Dendritic cell treated with granulocyte-macrophage colony-stimulating factor and Interleukin-4, amounts not matched to agents 40 ng/mL and 50 ng/mL, for 4 days (primary cell): ENCODE measurements at regions not wholly inside any gene's neighbourhood (a gene's known extent, or its start where the extent isn't known, plus 50 kb on each side); places are given as distances from the start of the nearest gene placed in this dataset.
"Not testable (repeated sequence)": the region's sequence is repeated elsewhere in the genome, so short reads cannot be mapped to it uniquely, and the experiment has no call there.

Source experiments
- H3K27ac Mint-ChIP-seq: one replicate; pipeline ENCODE4 v1.8.0; 2022; ENCODE audit warnings: mild to moderate bottlenecking, mixed read lengths
- H3K27me3 Mint-ChIP-seq: one replicate; pipeline ENCODE4 v1.8.0; 2022; ENCODE audit warnings: mild to moderate bottlenecking, mixed read lengths
- H3K36me3 Mint-ChIP-seq: one replicate; pipeline ENCODE4 v1.8.0; 2022; ENCODE audit warnings: low read depth, mixed read lengths
- H3K4me1 Mint-ChIP-seq: one replicate; pipeline ENCODE4 v1.8.0; 2022; ENCODE audit warnings: low read depth, mixed read lengths
- H3K4me3 Mint-ChIP-seq: one replicate; pipeline ENCODE4 v1.8.0; 2022; ENCODE audit warnings: mild to moderate bottlenecking, moderate library complexity, mixed read lengths
- H3K9me3 Mint-ChIP-seq: one replicate; pipeline ENCODE4 v1.8.0; 2022; ENCODE audit warnings: mixed read lengths
- intact Hi-C: fragments of 100-400 bp; cut with micrococcal nuclease; formaldehyde crosslinking; loops from one replicate; pipeline ENCODE4 v1.15.0; 2022

GRCh38 chr16:29177203-29177887 is 192.5 kb downstream of the LAT start:
- H3K4me1 Mint-ChIP-seq = peaks cover 85% of the 10 kb centered on the region
- H3K36me3 Mint-ChIP-seq = peaks cover 53% of the 10 kb centered on the region
- intact Hi-C loops = loop anchor here (10.0 kb wide), 1 partner anchor 63 kb away; no protein-coding TSS in a partner anchor
- H3K4me3 Mint-ChIP-seq, H3K27ac Mint-ChIP-seq, H3K9me3 Mint-ChIP-seq: not testable (repeated sequence)
- H3K27me3 Mint-ChIP-seq = peaks cover 83% of the 10 kb centered on the region

DNA sequence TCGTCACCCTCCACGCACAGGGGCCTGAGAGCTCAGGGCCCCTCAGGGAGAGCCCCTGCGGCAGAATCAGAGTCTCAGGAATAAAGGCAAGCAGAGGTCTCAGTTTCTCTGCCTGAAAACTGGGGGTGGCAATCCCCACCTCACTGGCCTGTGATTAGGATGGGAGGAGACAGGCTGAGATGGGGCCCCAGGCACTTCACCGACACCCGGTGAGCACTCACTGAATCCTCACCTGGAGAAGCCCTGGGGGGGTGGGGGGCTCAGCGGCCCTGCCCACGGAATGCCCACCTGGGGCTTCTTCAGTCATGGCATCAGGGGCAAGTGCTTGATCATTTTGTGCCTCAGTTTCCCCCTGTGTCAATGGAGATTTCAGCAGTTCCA is 192.0 kb downstream of the LAT start:
- intact Hi-C loops = loop anchor here (10.0 kb wide), 1 partner anchor 62 kb away; no protein-coding TSS in a partner anchor
- Mint-ChIP-seq H3K36me3 (peaks cover 53% of the 10 kb centered on the region), H3K4me1 (peaks cover 85% of the 10 kb centered on the region), H3K27me3 (peaks cover 82% of the 10 kb centered on the region), H3K9me3 (peaks cover 14% of the 10 kb centered on the region)
- not testable (repeated sequence) for H3K4me3 Mint-ChIP-seq, H3K27ac Mint-ChIP-seq

DNA sequence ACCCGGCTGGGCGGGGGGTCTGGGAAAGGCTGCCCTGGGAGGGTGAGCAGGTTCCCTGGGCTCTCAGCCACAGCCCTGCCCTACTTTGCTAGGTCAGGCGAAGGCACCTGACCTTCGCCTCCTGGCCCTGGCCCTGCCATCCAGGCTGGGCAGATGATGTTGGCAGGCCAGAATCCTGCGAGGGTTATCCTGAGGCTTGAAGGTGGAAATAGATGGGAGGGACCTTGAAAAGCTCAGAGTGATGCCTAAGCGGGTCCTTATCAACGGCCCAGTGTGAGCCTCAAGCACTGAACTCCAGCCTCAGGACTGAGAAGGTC is 191.3 kb downstream of the LAT start:
- H3K27me3 Mint-ChIP-seq = peaks cover 77% of the 10 kb centered on the region
- H3K4me3 Mint-ChIP-seq = not testable (repeated sequence)

GRCh38 chr16:29175411-29176153 is 190.7 kb downstream of the LAT start:
- H3K4me1 Mint-ChIP-seq = peaks cover 84% of the 10 kb centered on the region
- H3K27ac Mint-ChIP-seq, H3K4me3 Mint-ChIP-seq: not testable (repeated sequence)
- intact Hi-C loops = loop anchor here (10.0 kb wide), 1 partner anchor 61 kb away; no protein-coding TSS in a partner anchor
- peaks cover 17% of the 10 kb centered on the region for H3K9me3 Mint-ChIP-seq
- peaks cover 51% of the 10 kb centered on the region for H3K36me3 Mint-ChIP-seq
- H3K27me3 Mint-ChIP-seq = peaks cover 77% of the 10 kb centered on the region

More for the DNA sequence above, 191.3 kb downstream of the LAT start:
- Mint-ChIP-seq H3K36me3 (peaks cover 51% of the 10 kb centered on the region), H3K9me3 (peaks cover 17% of the 10 kb centered on the region), H3K4me1 (peaks cover 84% of the 10 kb centered on the region)
- not testable (repeated sequence) for H3K27ac Mint-ChIP-seq
- intact Hi-C loops = loop anchor here (10.0 kb wide), 1 partner anchor 61 kb away; no protein-coding TSS in a partner anchor

DNA sequence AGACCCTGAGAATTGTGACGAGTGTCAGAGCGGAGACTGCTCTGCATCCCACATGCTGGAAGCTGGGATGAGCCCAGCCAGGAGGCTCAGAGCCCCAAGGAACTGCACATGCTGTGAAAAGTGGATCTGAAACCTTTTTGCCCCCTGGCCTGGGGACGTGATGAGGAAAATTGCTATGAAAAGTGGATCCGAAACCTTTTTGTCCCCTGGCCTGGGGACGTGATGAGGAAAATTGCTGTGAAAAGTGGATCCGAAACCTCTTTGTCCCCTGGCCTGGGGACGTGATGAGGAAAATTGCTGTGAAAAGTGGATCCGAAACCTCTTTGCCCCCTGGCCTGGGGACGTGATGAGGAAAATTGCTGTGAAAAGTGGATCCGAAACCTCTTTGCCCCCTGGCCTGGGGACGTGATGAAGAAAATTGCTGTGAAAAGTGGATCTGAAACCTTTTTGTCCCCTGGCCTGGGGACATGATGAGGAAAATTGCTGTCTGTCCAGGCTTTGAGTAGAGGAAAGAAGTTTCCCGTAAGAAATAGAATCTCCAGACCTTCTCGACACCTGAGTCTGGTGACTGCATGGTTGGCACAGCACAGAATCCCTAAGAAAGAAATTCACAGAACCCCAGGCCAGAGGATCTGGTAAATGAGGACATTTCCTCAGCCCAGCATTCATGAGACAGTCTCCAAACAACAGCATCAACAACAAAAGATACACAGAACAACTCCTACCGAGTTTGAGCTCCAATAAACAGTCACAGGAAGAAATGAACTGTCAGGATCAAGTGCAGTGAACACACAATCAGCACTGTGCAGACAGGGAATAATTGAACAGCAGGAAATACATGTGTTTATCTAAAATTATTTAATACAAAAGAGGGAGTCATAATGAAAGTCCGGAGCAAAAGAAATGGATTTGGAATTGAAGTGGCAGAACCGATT is 188.8 kb downstream of the LAT start:
- intact Hi-C loops = loop anchor here (2.0 to 10.0 kb wide), 2 partner anchors 15 to 59 kb away; no protein-coding TSS in a partner anchor
- peak overlapping the region; percentile 40 for H3K4me3 Mint-ChIP-seq
- H3K4me1 Mint-ChIP-seq = peaks cover 86% of the 10 kb centered on the region
- peaks cover 78% of the 10 kb centered on the region for H3K27me3 Mint-ChIP-seq
- H3K36me3 Mint-ChIP-seq = peaks cover 59% of the 10 kb centered on the region
- peak overlapping the region; percentile 79 for H3K27ac Mint-ChIP-seq
- peaks cover 17% of the 10 kb centered on the region for H3K9me3 Mint-ChIP-seq

DNA sequence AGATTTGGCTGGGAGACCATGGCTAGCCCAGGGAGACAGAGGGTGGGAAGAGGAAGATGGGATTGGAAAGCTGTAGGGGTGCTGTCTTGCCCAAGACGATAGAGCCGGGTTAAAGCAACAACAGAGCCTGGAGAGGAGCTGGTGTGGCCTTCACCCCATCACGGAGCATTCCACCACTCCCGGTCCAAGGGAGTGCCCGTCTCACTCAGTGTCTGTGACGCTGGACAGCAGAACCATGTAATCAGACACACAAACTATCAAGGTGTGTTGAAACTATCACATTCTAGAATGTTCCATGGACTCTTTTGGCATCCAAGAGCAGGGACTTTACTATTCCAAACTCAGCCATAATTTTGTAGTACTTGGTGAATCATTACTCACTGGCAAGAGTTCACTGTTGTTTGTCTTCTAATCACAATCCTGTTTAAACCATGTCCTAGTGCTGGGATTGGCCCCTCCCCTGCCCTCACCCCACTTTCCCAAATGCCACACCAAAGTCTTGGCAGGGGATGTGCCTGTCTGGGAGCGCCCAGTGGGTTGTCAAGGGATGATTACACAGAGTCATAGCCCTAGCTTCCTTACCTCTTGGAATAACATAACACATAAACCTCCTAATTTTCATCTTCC is 187.4 kb downstream of the LAT start:
- H3K27me3 Mint-ChIP-seq = peaks cover 78% of the 10 kb centered on the region
- peaks cover 65% of the 10 kb centered on the region for H3K36me3 Mint-ChIP-seq
- intact Hi-C loops = loop anchor here (2.0 to 10.0 kb wide), 2 partner anchors 13 to 57 kb away; no protein-coding TSS in a partner anchor
- H3K4me3 Mint-ChIP-seq, H3K27ac Mint-ChIP-seq: not testable (repeated sequence)
- H3K4me1 Mint-ChIP-seq = peaks cover 76% of the 10 kb centered on the region
- peaks cover 17% of the 10 kb centered on the region for H3K9me3 Mint-ChIP-seq

DNA sequence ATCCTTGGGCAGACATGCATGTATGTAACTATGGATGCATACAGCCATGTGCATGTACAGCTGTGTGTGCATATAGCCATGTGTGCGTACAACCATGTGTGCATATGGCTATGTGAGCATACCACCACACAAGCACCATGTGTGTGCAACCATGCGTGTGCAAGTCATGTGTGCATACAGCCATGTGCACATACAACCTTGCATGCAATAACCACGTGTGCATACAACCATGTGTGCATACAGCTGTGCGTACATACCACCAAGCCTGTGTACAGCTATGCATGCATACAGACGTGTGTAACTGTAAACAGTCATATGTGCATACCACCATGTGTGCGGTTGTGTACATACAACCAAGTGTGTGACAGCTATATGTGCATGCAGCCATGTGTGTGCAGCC is 186.4 kb downstream of the LAT start:
- intact Hi-C loops = loop anchor here (10.0 kb wide), 1 partner anchor 56 kb away; no protein-coding TSS in a partner anchor
- H3K36me3 Mint-ChIP-seq = peaks cover 65% of the 10 kb centered on the region
- peaks cover 17% of the 10 kb centered on the region for H3K9me3 Mint-ChIP-seq
- not testable (repeated sequence) for H3K27ac Mint-ChIP-seq, H3K4me3 Mint-ChIP-seq
- H3K4me1 Mint-ChIP-seq = peaks cover 74% of the 10 kb centered on the region
- H3K27me3 Mint-ChIP-seq = peaks cover 81% of the 10 kb centered on the region

DNA sequence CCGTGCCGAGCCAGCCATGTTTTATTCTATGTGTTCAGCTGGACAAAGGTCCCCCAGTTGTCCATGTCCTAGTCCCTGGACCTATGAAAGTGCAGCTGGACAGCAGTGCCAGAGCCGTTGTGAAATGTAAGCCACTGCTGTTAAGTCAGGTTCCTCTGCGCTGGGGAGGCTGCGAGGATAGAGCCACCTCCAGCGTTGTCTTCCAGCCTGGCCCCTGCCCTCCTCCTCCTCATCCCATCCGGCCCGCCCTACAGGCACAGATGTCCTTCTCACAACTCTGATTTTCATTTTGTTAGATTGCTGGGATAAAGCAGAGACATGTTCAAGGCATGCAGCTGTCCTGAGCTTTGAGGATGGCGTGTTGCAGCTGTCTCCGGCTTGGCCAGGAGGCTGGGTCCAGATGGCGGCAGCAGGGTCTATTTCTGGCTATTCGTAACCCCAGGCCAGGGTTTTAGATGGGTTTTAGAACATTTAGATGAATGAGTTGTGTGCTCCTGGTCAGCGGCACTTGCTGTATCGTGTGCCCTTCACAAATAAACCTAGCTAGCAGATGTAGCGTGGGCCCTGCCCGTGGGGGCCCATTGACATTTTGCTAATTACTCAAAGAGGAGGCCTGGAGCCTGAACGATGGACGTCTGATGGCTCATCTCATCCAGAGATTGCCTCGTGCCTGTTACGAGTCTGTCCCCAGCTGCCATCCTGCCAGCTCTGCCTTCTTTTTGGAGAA is 185.7 kb downstream of the LAT start:
- Mint-ChIP-seq H3K4me1 (peaks cover 74% of the 10 kb centered on the region), H3K36me3 (peaks cover 65% of the 10 kb centered on the region), H3K27me3 (peaks cover 81% of the 10 kb centered on the region), H3K9me3 (peaks cover 17% of the 10 kb centered on the region)
- not testable (repeated sequence) for H3K27ac Mint-ChIP-seq, H3K4me3 Mint-ChIP-seq
- intact Hi-C loops = loop anchor here (10.0 kb wide), 1 partner anchor 56 kb away; no protein-coding TSS in a partner anchor

DNA sequence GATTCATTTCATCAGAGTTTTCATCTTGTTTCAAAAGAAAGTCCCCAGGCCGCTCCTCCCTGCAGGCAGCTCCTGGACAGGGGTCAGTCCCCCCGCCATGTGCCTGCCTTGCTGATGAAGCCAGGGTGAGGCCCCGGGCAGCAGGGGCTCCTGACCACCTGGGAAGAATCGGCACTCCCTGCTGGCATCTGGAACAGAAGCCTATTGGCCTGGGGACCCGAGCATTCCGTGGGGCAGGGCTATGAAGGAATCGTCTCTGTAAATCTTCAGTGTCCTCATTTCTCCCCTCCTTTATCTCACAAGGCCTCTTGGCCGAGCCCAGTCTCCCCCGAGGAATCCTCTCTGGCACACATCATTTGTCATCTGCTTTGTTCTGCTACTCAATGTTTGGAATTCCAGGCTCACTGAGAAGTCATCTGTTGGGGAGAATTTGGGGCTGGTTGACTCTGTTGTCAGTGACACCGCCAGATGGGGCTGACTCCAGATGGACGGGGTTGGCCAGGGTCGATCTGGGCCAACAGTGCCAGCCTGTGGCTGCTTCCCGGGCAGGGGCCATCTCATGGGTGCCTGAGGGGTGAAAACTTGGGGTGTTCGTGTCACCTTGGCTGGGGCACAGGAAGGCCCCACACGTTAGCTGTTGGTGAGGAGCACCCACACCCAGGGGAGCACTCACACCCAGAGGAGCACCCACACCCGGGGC is 184.6 kb downstream of the LAT start:
- intact Hi-C loops, H3K27ac Mint-ChIP-seq, H3K4me3 Mint-ChIP-seq: not testable (repeated sequence)
- Mint-ChIP-seq H3K36me3 (peaks cover 64% of the 10 kb centered on the region), H3K4me1 (peaks cover 65% of the 10 kb centered on the region), H3K27me3 (peaks cover 81% of the 10 kb centered on the region), H3K9me3 (peaks cover 17% of the 10 kb centered on the region)

DNA sequence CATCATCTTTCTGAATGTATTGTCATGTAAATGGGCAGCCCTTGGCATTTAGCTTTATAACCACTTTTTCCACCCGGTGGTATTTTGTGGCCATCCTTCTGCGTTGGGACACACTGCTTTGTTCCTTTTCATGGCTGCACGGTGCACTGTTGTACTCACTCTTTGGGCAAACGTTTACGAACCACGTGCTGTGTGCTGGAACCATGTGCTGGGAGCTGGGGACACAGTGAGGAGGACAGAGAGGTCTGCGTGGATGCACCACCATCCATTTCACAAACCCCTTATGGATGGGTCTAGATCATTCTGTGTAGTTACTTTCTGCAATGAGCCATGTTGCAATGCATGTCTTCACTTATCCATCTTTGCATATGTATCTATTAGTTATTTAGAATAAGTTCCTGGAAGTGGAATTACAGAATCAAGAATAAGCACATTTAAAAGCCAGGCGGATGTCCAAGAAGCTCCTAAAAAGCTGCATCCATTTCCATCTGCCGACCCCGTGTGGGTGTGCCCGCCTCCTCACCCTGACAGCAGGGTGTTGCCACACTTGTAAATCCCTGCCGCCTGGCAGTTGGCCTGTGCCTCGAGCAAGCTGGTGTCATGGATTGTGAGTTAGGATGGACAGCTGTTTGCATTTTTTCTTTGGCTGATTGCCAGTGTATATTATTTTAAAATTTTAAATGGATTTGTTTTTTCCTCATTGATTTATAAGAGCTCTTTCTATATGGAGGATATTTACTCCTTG is 183.8 kb downstream of the LAT start:
- H3K36me3 Mint-ChIP-seq = peaks cover 58% of the 10 kb centered on the region
- peaks cover 58% of the 10 kb centered on the region for H3K4me1 Mint-ChIP-seq
- H3K4me3 Mint-ChIP-seq, intact Hi-C loops, H3K27ac Mint-ChIP-seq: not testable (repeated sequence)
- H3K9me3 Mint-ChIP-seq = peaks cover 17% of the 10 kb centered on the region
- H3K27me3 Mint-ChIP-seq = peaks cover 75% of the 10 kb centered on the region

GRCh38 chr16:29164442-29165089 is 179.7 kb downstream of the LAT start:
- H3K9me3 Mint-ChIP-seq, H3K4me3 Mint-ChIP-seq, H3K27ac Mint-ChIP-seq, intact Hi-C loops: not testable (repeated sequence)
- H3K4me1 Mint-ChIP-seq = peaks cover 31% of the 10 kb centered on the region
- H3K36me3 Mint-ChIP-seq = peaks cover 48% of the 10 kb centered on the region
- peaks cover 65% of the 10 kb centered on the region for H3K27me3 Mint-ChIP-seq
